Glutamatergic neuron (in vitro differentiated cells): ENCODE measurements at regions not wholly inside any gene's neighbourhood (a gene's known extent, or its start where the extent isn't known, plus 50 kb on each side); places are given as distances from the start of the nearest gene placed in this dataset.

Source experiments
- DNase-seq: peaks from one replicate; pipeline ENCODE4 v3.0.0; 2022
- H3K27ac Mint-ChIP-seq: one replicate; pipeline ENCODE4 v1.8.0; 2020; ENCODE audit warnings: mild to moderate bottlenecking, mixed read lengths, inconsistent platforms; ENCODE audit not compliant: unreplicated experiment
- H3K27me3 Mint-ChIP-seq: one replicate; pipeline ENCODE4 v1.8.0; 2020; ENCODE audit warnings: mild to moderate bottlenecking, moderate library complexity, mixed read lengths, inconsistent platforms; ENCODE audit not compliant: unreplicated experiment
- H3K36me3 Mint-ChIP-seq: one replicate; pipeline ENCODE4 v1.8.0; 2020; ENCODE audit warnings: mild to moderate bottlenecking, mixed read lengths, inconsistent platforms; ENCODE audit not compliant: unreplicated experiment
- H3K4me1 Mint-ChIP-seq: one replicate; pipeline ENCODE4 v1.8.0; 2020; ENCODE audit warnings: mild to moderate bottlenecking, low read depth, mixed read lengths, inconsistent platforms; ENCODE audit not compliant: unreplicated experiment
- H3K4me3 Mint-ChIP-seq: one replicate; pipeline ENCODE4 v1.8.0; 2020; ENCODE audit warnings: mild to moderate bottlenecking, mixed read lengths, inconsistent platforms; ENCODE audit not compliant: unreplicated experiment
- H3K9me3 Mint-ChIP-seq: one replicate; pipeline ENCODE4 v1.8.0; 2020; ENCODE audit warnings: mild to moderate bottlenecking, moderate library complexity, mixed read lengths, inconsistent platforms; ENCODE audit not compliant: unreplicated experiment
- CTCF ChIP-seq: fragments of 200-600 bp; sonication (generic); IDR thresholded peaks from one replicate; pipeline ENCODE4 v1.5.0; 2021; ENCODE audit not compliant: partially characterized antibody, unreplicated experiment

- Mint-ChIP-seq H3K27ac (no peak overlapping the region), H3K4me3 (no peak overlapping the region), H3K4me1 (no peaks in the 10 kb centered on the region), H3K36me3 (peaks cover 4% of the 10 kb centered on the region), H3K9me3 (peaks cover 4% of the 10 kb centered on the region), H3K27me3 (peaks cover 5% of the 10 kb centered on the region)
- TF ChIP-seq CTCF = no peak
- DNase-seq = no peak
Measured at GRCh38 chr7:133132906-133133305, 51.0 kb upstream of the CHCHD3 start.

GRCh38 chr7:133134810-133135209 lies 52.9 kb upstream of the CHCHD3 start:
- no peak overlapping the region for H3K27ac Mint-ChIP-seq
- no peak for DNase-seq
- no peak overlapping the region for H3K4me3 Mint-ChIP-seq
- H3K27me3 Mint-ChIP-seq = peaks cover 5% of the 10 kb centered on the region
- peaks cover 4% of the 10 kb centered on the region for H3K9me3 Mint-ChIP-seq
- peaks cover 4% of the 10 kb centered on the region for H3K36me3 Mint-ChIP-seq
- TF ChIP-seq CTCF = no peak
- H3K4me1 Mint-ChIP-seq = peaks cover 4% of the 10 kb centered on the region

GRCh38 chr7:133135451-133135850 lies 53.6 kb upstream of the CHCHD3 start:
- Mint-ChIP-seq H3K4me1 (peaks cover 5% of the 10 kb centered on the region), H3K9me3 (no peaks in the 10 kb centered on the region), H3K27ac (no peak overlapping the region), H3K36me3 (no peaks in the 10 kb centered on the region), H3K27me3 (peaks cover 2% of the 10 kb centered on the region), H3K4me3 (no peak overlapping the region)
- TF ChIP-seq CTCF = no peak
- DNase-seq = no peak

- peak; percentile 32 for TF ChIP-seq CTCF
- H3K27ac Mint-ChIP-seq = no peak overlapping the region
- H3K36me3 Mint-ChIP-seq = no peaks in the 10 kb centered on the region
- no peak overlapping the region for H3K4me3 Mint-ChIP-seq
- H3K4me1 Mint-ChIP-seq = peaks cover 5% of the 10 kb centered on the region
- H3K9me3 Mint-ChIP-seq = no peaks in the 10 kb centered on the region
- no peaks in the 10 kb centered on the region for H3K27me3 Mint-ChIP-seq
- peak; percentile 25 for DNase-seq
Measured at GRCh38 chr7:133139350-133139749, 57.5 kb upstream of the CHCHD3 start.

- Mint-ChIP-seq H3K27ac (no peak overlapping the region), H3K27me3 (no peaks in the 10 kb centered on the region), H3K4me1 (peaks cover 5% of the 10 kb centered on the region)
Measured at GRCh38 chr7:133139801-133140200, 57.9 kb upstream of the CHCHD3 start.

More at GRCh38 chr7:133139801-133140200, 57.9 kb upstream of the CHCHD3 start:
- H3K4me3 Mint-ChIP-seq = no peak overlapping the region
- H3K36me3 Mint-ChIP-seq = no peaks in the 10 kb centered on the region
- DNase-seq = no peak
- TF ChIP-seq CTCF = no peak
- no peaks in the 10 kb centered on the region for H3K9me3 Mint-ChIP-seq
